ENCODE measurements at regions not wholly inside any gene's neighbourhood (a gene's known extent, or its start where the extent isn't known, plus 50 kb on each side); places are given as distances from the start of the nearest gene placed in this dataset.

DNA sequence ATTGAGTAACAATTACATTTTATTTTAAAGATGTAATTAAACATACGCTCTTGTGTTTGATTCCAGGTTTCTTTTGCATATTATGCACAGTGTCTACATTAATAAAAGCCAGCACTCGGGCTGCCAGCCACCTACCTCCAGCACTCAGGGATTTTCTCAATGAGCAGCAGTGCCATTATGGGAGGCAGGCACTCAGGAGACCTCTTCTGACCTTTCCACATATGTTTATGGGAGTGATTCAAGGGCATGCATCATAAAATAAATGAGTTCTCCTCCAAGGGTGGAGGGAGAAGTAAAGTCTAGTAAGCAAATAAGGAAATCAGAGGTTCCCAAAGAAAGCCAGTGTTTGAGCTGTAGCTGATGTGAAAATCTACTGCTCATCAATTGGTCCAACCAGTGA lies 119.8 kb upstream of the IRX2 start:
- no peak for TF ChIP-seq CTCF (IDR thresholded peaks at IDR 0.05)
- TF ChIP-seq POLR2A (IDR thresholded peaks at IDR 0.05): no peak
- TF ChIP-seq EP300 (IDR thresholded peaks at IDR 0.05): no peak
